Skin epidermis (tissue), 12 donors: ENCODE measurements at regions not wholly inside any gene's neighbourhood (a gene's known extent, or its start where the extent isn't known, plus 50 kb on each side); places are given as distances from the start of the nearest gene placed in this dataset.
"Not testable (repeated sequence)": the region's sequence is repeated elsewhere in the genome, so short reads cannot be mapped to it uniquely, and the experiment has no call there.

ENCODE experiments used
- H3K27ac ChIP-seq, 21 experiments: fragments of 200-600 bp; sonication (generic) in 11 of 21; one replicate each; pipeline ENCODE4 v1.5.0; 2020; ENCODE audit warnings: mild to moderate bottlenecking in 3 of 21, inconsistent platforms in 2 of 21, moderate library complexity in 2 of 21
- H3K4me3 ChIP-seq, 7 experiments: fragments of 200-600 bp; sonication (generic) in 2 of 7; one replicate each; pipeline ENCODE4 v1.5.0; 2020; ENCODE audit warnings: inconsistent platforms in 2 of 7, mild to moderate bottlenecking in 2 of 7, moderate library complexity in 1 of 7

DNA sequence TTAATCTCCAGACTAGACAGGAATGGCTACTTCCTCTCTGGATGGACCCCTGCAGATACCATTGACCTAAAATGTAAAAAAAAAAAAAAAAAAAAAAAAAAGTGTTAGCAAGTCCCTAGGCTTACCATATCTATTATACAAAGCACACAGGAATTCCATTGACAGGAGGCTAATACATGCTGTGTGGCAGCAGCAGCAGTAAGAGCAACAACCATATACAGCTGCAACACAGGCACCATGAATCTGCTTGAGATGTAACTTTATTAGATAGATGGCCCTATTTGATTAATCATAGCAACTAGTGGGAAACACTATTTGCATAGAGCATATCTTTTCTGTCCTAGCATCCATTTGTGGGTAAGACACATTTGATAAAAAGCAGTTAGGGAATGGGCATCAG lies 1447.1 kb downstream of the FAM181B start:
- Histone ChIP-seq H3K4me3 (no peak overlapping the region), H3K27ac (no peak overlapping the region)

GRCh38 chr11:81280228-81280627 lies 1453.4 kb downstream of the FAM181B start:
- H3K27ac ChIP-seq = not testable (repeated sequence)

DNA sequence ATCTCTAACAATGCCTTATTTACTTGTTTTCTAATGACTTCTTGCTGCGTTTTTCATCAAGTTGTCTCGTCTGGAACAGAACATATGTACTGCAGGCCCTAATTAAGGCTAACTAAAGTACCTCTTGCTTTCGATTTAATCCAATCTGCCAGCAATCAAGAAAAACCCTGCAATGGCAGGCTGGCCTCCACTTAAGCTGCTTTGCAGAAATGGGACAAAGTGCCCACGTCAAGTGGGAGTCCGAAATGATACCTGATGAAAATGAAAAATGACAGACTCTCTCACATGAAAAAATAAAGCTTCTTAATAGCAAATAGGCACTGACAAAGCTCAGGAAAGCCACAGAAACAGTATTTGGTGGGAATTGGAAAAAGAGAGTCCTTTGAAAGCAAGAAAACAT lies 1454.7 kb downstream of the FAM181B start:
- H3K4me3 ChIP-seq = no peak overlapping the region

More at GRCh38 chr11:81280228-81280627, 1453.4 kb downstream of the FAM181B start:
- H3K4me3 ChIP-seq = not testable (repeated sequence)

GRCh38 chr11:81270686-81271085 lies 1463.0 kb downstream of the FAM181B start:
- H3K27ac ChIP-seq = no peak overlapping the region
- H3K4me3 ChIP-seq = no peak overlapping the region

More for the DNA sequence above, 1454.7 kb downstream of the FAM181B start:
- no peak overlapping the region for H3K27ac ChIP-seq

DNA sequence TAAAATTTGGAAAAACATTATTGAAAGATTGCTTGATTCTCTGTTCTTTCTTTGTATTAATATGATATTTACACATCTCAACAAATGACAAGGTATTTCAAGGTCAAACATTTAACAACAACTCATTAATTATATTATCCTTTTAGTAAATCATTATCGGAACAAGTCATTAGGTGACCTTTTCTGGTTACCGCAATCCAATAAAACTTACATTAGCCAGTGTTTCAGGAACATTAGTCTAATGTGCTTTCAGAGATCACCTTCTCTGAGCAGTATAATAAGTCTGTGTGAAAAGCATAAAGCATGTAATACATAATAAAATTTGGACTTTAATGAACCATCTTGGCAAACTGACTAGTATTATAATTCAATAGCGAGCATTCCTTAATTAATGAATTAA lies 1466.4 kb downstream of the FAM181B start:
- no peak overlapping the region for H3K27ac ChIP-seq
- no peak overlapping the region for H3K4me3 ChIP-seq

GRCh38 chr11:81259471-81259870 lies 1474.2 kb downstream of the FAM181B start:
- no peak overlapping the region for H3K27ac ChIP-seq
- H3K4me3 ChIP-seq = no peak overlapping the region

- no peak overlapping the region for H3K4me3 ChIP-seq
- no peak overlapping the region for H3K27ac ChIP-seq
Observed at GRCh38 chr11:81255895-81256294, 1477.8 kb downstream of the FAM181B start.

DNA sequence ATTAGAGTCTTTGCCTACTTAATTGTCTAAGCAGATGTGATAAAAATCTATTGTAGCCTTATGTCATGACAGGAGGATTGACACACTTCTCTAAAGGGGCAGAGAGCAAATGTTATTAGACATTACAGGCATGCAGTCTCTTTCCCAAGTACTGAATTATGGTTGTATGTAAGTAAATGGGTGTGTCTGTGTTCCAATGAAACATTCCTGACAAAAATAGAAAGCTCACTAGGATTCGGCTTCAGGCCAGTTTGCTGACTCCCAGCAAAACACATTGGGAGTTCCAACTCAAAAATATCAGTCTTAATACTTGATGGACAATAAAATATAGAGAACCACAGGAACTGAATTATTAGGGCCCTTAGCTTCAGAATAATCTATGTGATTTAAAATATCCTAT lies 1480.4 kb downstream of the FAM181B start:
- no peak overlapping the region for H3K27ac ChIP-seq
- H3K4me3 ChIP-seq = no peak overlapping the region

- H3K4me3 ChIP-seq = no peak overlapping the region
- no peak overlapping the region for H3K27ac ChIP-seq
Observed at GRCh38 chr11:81246941-81247340, 1486.7 kb downstream of the FAM181B start.

- Histone ChIP-seq H3K27ac (no peak overlapping the region), H3K4me3 (no peak overlapping the region)
Observed at GRCh38 chr11:81245791-81246190, 1487.9 kb downstream of the FAM181B start.

- H3K4me3 ChIP-seq = no peak overlapping the region
- H3K27ac ChIP-seq = no peak overlapping the region
Observed at GRCh38 chr11:81241672-81242275, 1491.9 kb downstream of the FAM181B start.

- no peak overlapping the region for H3K4me3 ChIP-seq
- H3K27ac ChIP-seq = no peak overlapping the region
Observed at GRCh38 chr11:81237139-81237538, 1496.5 kb downstream of the FAM181B start.

DNA sequence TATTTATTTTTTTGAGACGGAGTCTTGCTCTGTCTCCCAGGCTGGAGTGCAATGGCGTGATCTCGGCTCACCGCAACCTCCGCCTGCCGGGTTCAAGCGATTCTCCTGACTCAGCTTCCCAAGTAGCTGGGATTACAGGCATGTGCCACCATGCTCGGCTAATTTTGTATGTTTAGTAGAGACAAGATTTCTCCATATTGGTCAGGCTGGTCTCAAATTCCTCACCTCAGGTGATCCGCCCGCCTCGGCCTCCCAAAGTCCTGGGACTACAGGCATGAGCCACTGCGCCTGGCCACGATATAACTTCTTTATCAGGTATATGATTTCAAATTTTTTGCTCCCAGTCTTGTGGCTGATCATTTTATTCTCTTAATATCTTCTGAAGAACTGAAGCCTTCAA lies 1506.3 kb downstream of the FAM181B start:
- not testable (repeated sequence) for H3K4me3 ChIP-seq

GRCh38 chr11:81224396-81224795 lies 1509.3 kb downstream of the FAM181B start:
- no peak overlapping the region for H3K27ac ChIP-seq
- H3K4me3 ChIP-seq = no peak overlapping the region

More for the DNA sequence above, 1506.3 kb downstream of the FAM181B start:
- not testable (repeated sequence) for H3K27ac ChIP-seq

- H3K4me3 ChIP-seq = no peak overlapping the region
- no peak overlapping the region for H3K27ac ChIP-seq
Observed at GRCh38 chr11:81222491-81222890, 1511.2 kb downstream of the FAM181B start.

DNA sequence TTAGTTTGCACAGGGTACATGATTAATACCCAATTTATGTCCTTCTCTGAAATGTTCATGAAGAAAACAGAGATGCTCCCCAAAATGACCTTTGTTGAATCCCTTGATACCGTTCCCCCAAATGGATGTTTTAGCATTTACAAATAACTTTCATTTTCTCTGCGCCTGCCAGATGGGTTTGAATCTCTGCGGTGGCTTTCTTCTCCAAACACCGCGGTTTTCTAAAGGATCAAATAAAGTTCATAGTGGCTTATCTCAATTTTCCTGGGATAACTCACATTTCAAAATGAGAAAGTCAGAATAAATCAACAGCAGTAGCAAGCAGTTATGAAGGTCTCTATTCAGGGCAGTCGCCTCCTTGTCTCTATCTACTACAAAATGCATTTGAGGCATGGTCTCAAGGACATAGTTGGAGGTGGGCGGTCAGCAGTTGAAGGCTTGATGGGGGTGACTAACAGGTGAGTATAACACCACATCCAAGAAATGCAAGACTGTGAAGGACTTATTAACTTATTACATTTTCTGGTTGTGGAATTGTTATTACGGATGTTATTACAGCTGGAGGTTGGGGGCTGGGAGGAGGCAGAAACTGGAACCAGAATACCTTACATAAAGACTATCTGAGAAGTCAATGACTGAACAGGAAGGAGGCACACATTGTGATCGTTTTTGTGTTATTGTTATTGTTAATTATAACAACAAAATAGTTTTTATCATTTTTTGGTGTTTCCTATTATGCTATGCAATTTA lies 1513.3 kb downstream of the FAM181B start:
- no peak overlapping the region for H3K27ac ChIP-seq

DNA sequence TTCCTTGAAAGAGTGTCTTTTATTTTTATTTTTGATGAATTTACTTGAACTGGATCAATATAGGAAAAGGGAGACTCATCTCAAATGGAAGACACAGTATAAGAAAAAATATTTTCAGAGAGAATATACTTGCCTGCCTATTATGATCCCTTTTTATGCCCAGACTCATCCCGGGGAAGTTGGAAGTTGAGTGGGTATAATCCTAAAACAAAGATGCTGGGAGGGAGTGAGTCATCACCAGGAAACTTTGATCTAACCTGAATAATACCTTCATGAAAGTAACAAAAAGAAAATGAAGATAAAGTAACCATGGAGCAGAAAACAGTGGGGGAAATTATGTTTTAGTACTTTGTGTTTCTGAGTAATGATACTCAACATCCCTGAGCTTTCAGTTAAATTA lies 1514.0 kb downstream of the FAM181B start:
- H3K4me3 ChIP-seq = no peak overlapping the region
- H3K27ac ChIP-seq = no peak overlapping the region

More for the DNA sequence above, 1513.3 kb downstream of the FAM181B start:
- H3K4me3 ChIP-seq = no peak overlapping the region

DNA sequence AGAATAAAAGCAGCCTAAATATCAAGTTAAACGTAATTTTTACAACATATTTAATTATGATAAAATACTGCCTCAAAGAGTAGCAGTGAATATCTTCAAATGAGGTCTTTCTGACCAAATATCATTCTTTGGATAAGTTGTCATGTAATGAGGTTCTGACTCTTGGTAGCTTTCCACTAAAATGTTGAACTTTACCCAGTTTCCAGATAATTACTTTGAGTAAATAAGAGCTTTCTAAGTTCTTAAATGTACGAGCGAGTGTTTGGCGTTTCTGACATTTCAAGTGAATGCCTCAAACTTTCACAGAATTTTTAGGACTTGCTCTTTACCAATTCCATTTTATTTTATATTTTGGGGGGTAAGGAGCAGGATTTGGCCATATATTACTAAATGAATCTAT lies 1515.2 kb downstream of the FAM181B start:
- Histone ChIP-seq H3K4me3 (no peak overlapping the region), H3K27ac (no peak overlapping the region)

- Histone ChIP-seq H3K4me3 (no peak overlapping the region), H3K27ac (no peak overlapping the region)
Observed at GRCh38 chr11:81211050-81211449, 1522.6 kb downstream of the FAM181B start.

GRCh38 chr11:81207421-81208054 lies 1526.1 kb downstream of the FAM181B start:
- Histone ChIP-seq H3K27ac (no peak overlapping the region), H3K4me3 (no peak overlapping the region)

DNA sequence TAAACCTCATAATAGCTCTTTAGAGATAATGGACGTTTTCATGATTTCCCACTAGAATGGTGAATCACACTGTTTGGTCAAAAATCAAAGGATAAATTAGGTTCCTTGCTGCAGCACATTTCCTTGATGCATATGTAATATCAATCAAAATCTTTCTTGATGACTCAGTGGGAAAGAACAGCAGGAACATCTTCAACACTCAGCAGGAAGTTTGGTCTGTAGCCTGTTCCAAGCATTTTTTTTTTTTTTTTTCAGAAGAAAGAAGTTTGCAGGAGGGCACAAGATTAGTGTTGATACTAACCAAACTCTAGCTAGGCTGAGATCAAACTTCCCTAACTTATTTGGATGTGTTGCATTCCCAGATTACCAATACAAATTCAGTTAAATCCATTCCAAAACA lies 1529.8 kb downstream of the FAM181B start:
- no peak overlapping the region for H3K27ac ChIP-seq

More for the DNA sequence above, 1529.8 kb downstream of the FAM181B start:
- no peak overlapping the region for H3K4me3 ChIP-seq
